Ascending aorta (tissue), 2 donors: ENCODE measurements at regions not wholly inside any gene's neighbourhood (a gene's known extent, or its start where the extent isn't known, plus 50 kb on each side); places are given as distances from the start of the nearest gene placed in this dataset.

Experiments used
- DNase-seq, 2 donors: peaks; one replicate each; pipeline ENCODE4 v3.0.0-alpha.2; 2019; ENCODE audit warnings: low spot score in 2 of 2
- H3K27ac ChIP-seq, 2 donors: fragments of 200-600 bp; sonication (generic); one replicate each; pipeline ENCODE4 v1.5.1; 2016 to 2017; ENCODE audit warnings: mild to moderate bottlenecking in 1 of 2
- H3K27me3 ChIP-seq: fragments of 200-600 bp; sonication (generic); one replicate; pipeline ENCODE4 v1.5.1; 2017
- H3K36me3 ChIP-seq, 2 donors: fragments of 200-600 bp; sonication (generic); one replicate each; pipeline ENCODE4 v1.5.1; 2016
- H3K4me1 ChIP-seq, 2 donors: fragments of 200-600 bp; sonication (generic); one replicate each; pipeline ENCODE4 v1.5.1; 2016 to 2017; ENCODE audit warnings: mild to moderate bottlenecking in 1 of 2
- H3K4me3 ChIP-seq, 2 donors: fragments of 200-600 bp; sonication (generic); one replicate each; pipeline ENCODE4 v1.5.1; 2016 to 2017; ENCODE audit warnings: mild to moderate bottlenecking in 1 of 2
- H3K9me3 ChIP-seq, 2 donors: fragments of 200-600 bp; sonication (generic); one replicate each; pipeline ENCODE4 v1.5.1; 2016
- CTCF ChIP-seq, 3 experiments: fragments of 200-600 bp in 2 of 3; fragments of 450-650 bp in 1 of 3; sonication (generic) in 2 of 3; IDR thresholded peaks; one replicate each; pipeline ENCODE4 v1.5.1; 2016 to 2019; ENCODE audit warnings: antibody characterized with exemption in 3 of 3, mild to moderate bottlenecking in 1 of 3, moderate library complexity in 1 of 3
- intact Hi-C: fragments of 100-400 bp; cut with DNase I; formaldehyde crosslinking; loops from one replicate; pipeline ENCODE4 v1.15.1; 2023

GRCh38 chr13:64553411-64554129 is 2676.6 kb downstream of the PCDH9 start:
- H3K4me3 ChIP-seq, result no peak overlapping the region
- H3K9me3 ChIP-seq, result no peaks in the 10 kb centered on the region
- no peaks in the 10 kb centered on the region for H3K4me1 ChIP-seq
- H3K27ac ChIP-seq, result no peak overlapping the region
- TF ChIP-seq CTCF (IDR thresholded peaks at IDR 0.05), result no peak
- intact Hi-C loops, result no loop called here
- DNase-seq, result no peak
- no peaks in the 10 kb centered on the region for H3K36me3 ChIP-seq
- no peaks in the 10 kb centered on the region for H3K27me3 ChIP-seq

DNA sequence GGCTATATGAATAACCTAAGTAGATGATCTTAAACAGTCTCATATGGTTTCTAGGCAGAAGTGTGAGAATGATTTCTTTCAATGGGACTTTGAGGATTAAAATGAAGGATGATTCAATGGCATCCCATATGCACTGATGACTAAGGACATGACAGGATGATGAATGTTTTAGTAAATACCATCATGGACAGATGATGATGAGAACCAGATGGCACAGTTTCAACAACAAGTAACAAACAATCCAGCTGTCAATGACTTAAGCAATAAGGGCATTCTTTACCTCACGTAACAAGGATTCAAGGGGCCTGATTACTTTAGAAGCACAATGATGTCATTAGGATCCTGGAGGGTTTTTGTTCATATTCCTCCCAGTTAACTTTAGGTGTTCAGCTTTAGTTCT is 2678.4 kb downstream of the PCDH9 start:
- no peak for TF ChIP-seq CTCF (IDR thresholded peaks at IDR 0.05)
- Histone ChIP-seq H3K36me3 (no peaks in the 10 kb centered on the region), H3K4me3 (no peak overlapping the region), H3K27ac (no peak overlapping the region), H3K9me3 (no peaks in the 10 kb centered on the region), H3K4me1 (no peaks in the 10 kb centered on the region), H3K27me3 (no peaks in the 10 kb centered on the region)
- DNase-seq, result no peak
- intact Hi-C loops, result no loop called here

GRCh38 chr13:64546371-64546770 is 2683.8 kb downstream of the PCDH9 start:
- no peak for DNase-seq
- intact Hi-C loops, result no loop called here
- Histone ChIP-seq H3K9me3 (no peaks in the 10 kb centered on the region), H3K27ac (no peak overlapping the region), H3K4me3 (no peak overlapping the region), H3K36me3 (no peaks in the 10 kb centered on the region), H3K4me1 (no peaks in the 10 kb centered on the region), H3K27me3 (no peaks in the 10 kb centered on the region)
- TF ChIP-seq CTCF (IDR thresholded peaks at IDR 0.05), result no peak

GRCh38 chr13:64540976-64541375 is 2689.2 kb downstream of the PCDH9 start:
- DNase-seq, result no peak
- Histone ChIP-seq H3K9me3 (no peaks in the 10 kb centered on the region), H3K27me3 (no peaks in the 10 kb centered on the region), H3K4me1 (no peaks in the 10 kb centered on the region), H3K27ac (no peak overlapping the region), H3K36me3 (no peaks in the 10 kb centered on the region), H3K4me3 (no peak overlapping the region)
- no peak for TF ChIP-seq CTCF (IDR thresholded peaks at IDR 0.05)
- intact Hi-C loops, result no loop called here

DNA sequence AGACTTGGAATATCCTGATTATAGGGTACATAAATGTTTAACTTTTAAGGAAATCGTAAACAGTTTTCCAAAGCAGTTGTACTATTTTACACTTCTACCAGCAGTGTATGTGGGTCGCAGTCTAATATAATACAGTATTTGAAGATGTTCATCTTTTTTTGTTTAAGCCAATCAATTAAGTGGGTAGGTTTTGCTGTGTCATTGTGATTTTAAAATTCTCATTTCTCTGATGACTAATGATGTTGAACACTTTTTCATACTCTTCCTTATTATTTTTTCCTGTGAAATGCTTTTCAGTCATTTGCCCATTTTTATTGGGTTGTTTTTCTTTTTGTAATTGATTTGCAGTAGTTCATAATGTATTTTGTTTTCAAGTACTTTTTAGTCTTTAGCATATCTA is 2689.7 kb downstream of the PCDH9 start:
- no peak for TF ChIP-seq CTCF (IDR thresholded peaks at IDR 0.05)

GRCh38 chr13:64538711-64539110 is 2691.4 kb downstream of the PCDH9 start:
- Histone ChIP-seq H3K27me3 (no peaks in the 10 kb centered on the region), H3K36me3 (no peaks in the 10 kb centered on the region), H3K27ac (no peak overlapping the region), H3K4me1 (no peaks in the 10 kb centered on the region), H3K4me3 (no peak overlapping the region), H3K9me3 (no peaks in the 10 kb centered on the region)
- intact Hi-C loops, result no loop called here
- TF ChIP-seq CTCF (IDR thresholded peaks at IDR 0.05), result no peak
- DNase-seq, result no peak

More for the DNA sequence above, 2689.7 kb downstream of the PCDH9 start:
- no peaks in the 10 kb centered on the region for H3K27me3 ChIP-seq
- no peak overlapping the region for H3K27ac ChIP-seq
- H3K4me3 ChIP-seq, result no peak overlapping the region
- no peaks in the 10 kb centered on the region for H3K36me3 ChIP-seq
- intact Hi-C loops, result no loop called here
- no peaks in the 10 kb centered on the region for H3K9me3 ChIP-seq
- no peak for DNase-seq
- H3K4me1 ChIP-seq, result no peaks in the 10 kb centered on the region
